SHP77 treated with DMSO at 0.1 percent for 48 hours (cell line): ENCODE measurements at regions not wholly inside any gene's neighbourhood (a gene's known extent, or its start where the extent isn't known, plus 50 kb on each side); places are given as distances from the start of the nearest gene placed in this dataset.

Source experiments
- DNase-seq: peaks from one replicate; lab custom pipeline; 2025; lab: John Stamatoyannopoulos, UW

DNA sequence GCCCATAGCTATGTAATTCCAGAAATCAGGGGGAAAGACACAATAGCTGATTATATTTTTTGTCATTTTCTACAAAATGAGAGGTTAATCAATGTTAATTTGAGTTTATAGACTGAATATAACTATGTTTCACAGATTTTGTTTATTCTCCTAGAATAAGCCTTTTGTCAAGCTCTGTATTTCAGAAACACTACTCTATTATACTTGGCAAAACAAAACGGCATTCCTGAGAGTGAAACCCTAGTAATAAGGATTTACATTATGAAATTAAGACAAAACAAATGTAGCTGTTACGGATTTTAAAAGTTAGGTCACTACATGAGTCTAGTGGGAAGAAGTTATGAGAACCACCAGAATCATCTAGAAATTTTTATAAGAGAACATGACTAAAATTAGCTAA is 334.2 kb downstream of the KLF12 start:
- no peak for DNase-seq

DNA sequence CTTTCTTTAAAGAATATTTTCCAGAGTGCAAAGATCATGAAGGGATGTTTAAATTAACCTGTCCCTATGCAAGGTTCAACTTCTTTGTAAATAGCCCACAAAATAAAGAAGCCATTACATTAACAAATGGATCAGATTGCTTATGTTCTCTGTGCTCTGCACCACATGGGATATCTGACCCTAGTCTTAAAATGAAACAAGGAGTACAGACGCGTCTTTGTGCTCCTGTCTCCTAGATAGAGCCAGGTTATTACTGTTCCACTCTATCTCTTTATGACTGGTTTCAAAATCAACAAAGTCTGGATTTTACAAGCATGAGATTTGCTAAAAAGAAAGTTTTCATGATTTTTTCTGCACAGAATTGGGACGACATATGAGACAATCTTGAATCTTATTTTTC is 339.4 kb downstream of the KLF12 start:
- DNase-seq, result no peak

DNA sequence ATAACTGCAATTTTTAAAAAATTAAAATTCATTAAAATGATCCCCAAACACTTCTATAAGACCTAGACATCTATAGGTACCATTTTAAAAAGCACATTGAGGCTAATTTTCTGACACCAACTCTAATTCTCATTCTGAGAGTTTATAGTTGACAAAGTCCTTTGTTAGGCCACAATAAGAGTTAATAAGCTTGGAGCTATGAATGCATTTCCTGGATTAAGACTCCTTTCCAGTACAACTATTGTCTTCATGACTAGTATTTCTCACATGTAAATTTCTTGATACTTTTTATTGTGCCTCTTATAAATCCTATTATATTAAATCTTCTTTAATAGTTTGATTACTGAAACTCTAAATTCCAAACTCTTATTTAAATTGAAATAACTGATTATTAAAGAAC is 340.8 kb downstream of the KLF12 start:
- DNase-seq, result no peak

DNA sequence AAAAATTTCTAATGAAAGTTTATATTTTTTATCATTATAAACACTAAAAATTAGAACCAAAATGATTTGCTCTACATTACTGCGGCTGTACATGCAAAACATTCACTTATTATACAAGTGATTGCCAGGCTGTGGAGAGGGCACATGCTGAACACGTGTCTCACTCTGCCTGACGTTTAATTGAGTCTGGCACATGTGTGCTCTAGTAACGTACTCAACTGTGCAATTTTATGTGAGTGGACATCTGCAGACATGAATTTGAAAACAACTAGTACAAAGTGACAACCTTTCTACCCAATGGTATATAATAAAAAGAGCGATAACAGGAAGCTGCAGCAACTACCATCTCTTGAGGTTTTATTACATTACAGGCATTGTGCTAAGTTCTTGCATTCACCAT is 341.4 kb downstream of the KLF12 start:
- DNase-seq, result no peak

DNA sequence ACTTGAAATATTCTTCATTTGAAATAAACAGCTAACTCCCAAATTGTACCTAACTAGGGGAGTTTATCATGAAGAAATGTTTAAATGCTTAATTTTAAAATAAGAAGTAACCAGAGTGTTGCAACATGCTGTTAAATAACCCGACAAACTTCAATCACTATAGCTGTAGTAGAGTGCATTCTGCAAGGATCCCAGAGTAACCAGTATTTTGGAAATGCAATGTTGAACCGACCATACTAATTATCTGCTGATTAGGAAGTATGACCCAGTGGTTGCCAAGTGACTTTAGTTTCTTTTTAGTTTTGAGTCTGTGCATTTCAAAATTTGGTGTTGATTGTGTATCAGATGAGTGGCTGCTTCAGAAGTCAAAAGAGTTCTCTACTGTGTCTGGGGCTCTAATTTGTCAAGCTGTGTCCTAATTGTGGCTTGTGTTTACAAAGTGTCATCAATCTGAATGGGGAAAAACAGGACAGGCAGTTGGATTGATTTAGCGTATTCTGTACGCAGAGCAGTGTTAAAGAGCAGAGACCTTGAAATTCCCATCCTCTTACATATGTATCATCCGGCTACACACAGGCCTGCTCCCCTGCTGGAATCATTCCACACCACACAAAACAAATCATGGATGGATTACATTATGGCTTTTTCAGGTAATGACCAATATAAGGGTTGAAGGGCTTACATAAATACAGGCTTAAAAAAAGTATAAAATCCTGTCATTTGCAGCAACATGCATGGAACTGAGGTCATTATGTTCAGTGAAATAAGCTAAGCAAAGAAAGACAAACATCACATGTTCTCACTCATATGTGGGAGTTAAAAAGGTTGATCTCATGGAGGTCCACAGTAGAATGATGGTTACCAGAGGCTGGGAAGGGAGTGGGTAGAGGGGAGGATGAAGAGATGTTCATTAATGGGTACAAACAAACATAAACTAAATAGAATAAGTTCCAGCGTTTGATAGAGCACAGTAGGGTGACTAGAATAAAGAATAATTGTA is 351.5 kb downstream of the KLF12 start:
- DNase-seq, result no peak

DNA sequence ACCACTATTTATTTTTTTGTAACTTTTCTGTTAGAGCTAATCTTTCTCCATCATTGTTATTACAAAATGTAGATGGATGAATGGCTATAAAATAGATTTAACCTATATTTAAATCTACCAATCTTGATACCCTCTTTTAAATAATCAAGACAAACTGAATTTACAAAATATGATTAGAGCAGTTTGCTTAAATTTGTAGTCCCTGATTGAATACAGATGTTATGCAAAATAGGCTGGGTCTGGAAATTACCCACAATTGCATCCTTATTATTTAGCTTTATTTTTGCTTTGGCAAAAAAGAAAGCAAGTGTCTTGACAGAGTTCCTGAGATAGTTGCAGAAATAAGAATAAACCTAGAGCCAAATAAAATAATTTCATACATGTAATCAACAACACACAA is 352.8 kb downstream of the KLF12 start:
- DNase-seq, result no peak

DNA sequence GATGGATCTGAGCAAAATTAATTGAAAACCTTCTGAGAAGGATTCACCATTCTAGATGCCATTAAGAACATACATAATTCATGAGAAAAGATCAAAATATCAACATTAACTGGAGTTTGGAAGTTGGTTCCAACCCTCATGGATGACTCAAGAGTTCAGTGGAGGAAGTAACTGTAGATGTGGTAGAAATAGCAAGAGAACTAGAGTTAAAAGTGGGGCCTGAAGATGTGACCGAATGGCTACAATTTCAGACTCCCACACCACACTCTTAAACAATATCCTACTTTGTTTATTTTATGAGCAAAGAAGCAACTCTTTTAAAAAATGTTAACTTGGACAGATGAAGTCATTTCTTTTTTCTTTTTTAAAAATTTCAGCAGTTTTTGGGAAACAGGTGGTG is 354.3 kb downstream of the KLF12 start:
- DNase-seq, result no peak

DNA sequence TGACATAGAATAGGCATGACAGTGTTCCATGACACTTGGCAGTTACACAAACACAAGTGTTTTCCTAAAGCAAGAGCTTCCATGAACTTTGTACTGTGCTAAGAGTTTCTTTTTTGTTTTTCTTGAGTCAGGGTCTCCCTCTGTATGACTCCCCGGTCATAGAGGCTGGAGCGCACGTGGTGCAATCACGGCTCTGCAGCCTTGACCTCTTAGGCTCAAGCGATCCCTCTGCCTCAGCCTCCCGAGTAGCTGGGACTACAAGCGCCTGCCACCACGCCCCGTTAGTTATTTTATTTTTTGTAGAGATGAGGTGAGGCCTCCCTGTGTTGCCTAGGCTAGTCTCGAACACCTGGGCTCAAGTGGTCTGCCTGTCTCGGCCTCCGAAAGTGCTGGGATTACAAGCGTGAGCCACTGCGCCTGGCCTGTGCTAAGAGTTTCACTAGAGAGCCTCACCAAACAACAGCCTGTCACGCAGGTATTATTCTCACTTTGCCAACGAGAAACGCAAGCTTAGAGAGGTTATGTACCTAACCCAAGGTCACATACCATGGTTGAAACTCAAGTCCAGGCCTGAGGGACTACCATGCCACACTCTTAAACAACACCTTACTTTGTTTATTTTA is 355.9 kb downstream of the KLF12 start:
- DNase-seq, result no peak

DNA sequence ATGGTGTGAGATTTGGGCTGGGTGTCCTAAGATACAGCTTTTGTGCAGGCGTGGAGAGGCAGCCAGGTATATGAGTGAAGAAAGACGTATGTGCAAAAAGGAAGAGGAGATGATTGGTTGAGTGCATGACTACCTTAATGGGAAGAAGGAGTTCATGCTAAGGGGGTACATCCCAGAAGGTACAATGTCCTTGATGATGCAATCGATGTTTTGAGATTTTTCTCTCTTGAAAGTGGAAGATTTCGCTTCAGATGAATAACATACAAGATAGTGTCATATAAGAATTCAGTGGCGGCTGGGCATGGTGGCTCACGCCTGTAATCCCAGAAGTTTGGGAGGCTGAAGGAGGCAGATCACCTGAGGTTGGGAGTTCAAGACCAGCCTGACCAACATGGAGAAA is 357.1 kb downstream of the KLF12 start:
- DNase-seq, result no peak

DNA sequence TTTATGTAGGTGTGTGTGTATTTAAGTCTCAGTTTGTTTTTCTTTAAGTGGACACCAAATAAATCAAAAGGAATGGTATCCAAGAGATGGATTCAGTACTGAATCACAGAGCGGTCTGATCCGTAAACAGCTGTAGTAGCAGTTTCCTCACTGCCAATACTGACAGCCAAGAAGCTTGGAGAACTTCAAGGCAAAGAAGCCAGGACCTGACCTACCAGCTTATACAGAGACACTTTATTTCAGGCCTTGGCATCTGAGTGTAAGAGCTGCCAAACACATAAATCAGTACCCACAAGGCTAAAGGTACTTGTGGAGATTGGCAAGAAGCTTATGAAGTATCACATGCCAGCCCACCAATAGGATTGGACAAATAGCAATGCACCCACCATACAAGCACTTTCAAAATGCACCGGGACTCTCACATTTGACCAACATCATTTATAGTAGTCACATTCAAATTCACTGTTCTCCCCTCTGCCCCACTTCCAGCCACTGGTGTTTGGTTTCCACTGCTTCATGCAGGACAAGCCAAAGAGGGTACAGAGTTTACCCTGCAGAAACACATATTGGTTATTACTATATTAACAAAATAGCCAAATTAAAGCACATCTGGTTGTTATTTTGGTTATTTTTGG is 357.9 kb downstream of the KLF12 start:
- no peak for DNase-seq

DNA sequence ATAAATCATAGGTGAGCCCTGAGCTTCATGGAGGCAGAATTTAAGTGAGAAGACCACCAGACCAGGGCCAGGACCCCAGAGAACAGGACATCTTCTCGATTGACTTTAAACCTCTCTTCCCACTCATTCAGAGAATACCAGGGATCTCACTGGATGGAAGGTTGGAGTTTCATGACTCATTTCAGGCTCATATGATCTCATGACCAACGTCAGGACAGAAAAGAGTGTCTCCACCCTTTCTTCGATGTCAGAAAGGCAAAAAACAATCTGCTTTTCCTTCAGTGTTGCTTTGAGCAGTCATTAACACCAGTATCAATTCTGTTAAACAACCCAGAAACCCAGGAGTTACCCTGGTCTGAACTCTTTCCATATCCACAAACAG is 361.0 kb downstream of the KLF12 start:
- DNase-seq, result no peak

DNA sequence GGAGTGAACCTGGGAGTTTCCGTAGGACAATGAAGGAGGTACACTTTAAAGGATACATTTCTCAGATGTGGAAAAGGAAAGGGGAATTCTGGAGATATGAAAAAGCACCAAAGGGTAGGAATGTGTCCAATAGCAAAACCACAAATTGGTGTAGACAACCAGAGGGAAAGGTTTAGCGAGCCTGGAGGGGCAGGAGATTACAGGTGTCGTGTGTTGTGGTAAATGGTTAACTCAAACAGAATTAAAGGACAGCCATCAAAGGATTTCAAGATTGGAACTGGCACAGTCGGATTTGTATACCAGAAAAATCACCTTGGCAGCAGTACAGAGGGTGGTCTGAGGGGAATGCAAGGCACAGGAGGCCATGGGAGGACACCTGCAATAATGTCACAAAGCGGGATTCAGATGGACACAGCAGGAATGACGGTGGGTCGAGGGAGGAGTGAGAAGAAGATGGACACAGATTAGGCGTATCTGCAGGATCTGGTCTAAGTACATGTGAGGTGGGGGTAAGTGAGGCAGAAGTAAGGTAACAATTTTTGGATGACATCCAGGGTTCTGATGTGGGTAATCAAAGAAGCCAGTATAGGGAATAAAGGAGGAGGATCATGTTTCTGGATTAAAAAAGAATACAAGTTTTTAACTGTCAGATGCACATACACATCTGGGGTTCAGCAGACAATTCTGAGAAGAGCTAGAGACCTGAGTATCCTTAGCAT is 361.6 kb downstream of the KLF12 start:
- DNase-seq, result no peak

DNA sequence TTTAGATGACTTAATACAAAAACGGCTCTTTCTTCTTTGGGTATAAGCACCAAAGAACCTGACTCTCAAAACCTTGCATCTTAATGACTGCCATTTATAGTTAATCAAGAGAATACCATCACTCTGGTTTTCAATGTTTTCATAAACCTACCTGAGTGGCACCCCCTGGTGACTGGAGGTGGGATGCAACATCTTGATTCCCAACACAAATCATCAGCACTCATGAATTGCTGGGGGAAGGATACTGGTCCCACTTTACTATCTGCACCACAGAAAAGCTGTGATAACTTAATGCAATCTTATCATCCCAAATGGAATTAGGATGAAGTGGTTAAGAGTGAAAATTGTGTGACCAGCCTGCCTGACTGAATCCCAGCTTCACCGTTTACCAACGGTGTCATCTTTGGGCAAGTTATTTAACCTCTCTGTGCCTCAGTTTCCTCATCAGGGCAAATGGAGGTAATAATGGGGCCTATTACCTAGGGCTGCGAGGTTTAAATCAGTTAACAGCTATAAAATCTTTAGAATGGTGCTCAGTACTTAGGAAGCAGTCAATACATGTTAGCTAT is 366.4 kb downstream of the KLF12 start:
- no peak for DNase-seq

DNA sequence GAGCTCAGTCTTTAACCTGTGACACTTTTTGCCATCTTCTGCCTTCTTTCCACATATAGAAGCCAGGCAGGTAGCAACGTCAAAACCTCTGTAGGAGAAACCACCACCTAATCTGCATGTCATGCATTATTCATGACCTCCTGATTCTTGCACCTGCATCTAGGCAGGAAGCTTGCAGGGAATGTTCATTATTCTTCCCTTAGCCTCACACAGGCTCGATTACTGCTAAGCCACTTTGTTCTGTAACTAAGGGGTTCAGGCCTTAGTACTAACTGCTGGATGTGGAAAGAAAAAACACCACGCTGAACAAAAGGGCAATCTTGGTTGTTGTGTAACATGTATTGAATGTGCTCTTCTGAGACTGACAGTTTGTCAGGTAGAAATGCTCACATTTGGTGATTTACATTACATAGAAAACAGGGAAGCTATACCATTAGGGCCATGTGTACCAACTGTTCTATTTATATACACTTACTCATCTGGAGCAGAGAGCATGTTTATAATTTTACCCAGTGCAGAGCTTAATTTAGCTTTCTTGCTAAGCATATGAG is 366.9 kb downstream of the KLF12 start:
- no peak for DNase-seq

DNA sequence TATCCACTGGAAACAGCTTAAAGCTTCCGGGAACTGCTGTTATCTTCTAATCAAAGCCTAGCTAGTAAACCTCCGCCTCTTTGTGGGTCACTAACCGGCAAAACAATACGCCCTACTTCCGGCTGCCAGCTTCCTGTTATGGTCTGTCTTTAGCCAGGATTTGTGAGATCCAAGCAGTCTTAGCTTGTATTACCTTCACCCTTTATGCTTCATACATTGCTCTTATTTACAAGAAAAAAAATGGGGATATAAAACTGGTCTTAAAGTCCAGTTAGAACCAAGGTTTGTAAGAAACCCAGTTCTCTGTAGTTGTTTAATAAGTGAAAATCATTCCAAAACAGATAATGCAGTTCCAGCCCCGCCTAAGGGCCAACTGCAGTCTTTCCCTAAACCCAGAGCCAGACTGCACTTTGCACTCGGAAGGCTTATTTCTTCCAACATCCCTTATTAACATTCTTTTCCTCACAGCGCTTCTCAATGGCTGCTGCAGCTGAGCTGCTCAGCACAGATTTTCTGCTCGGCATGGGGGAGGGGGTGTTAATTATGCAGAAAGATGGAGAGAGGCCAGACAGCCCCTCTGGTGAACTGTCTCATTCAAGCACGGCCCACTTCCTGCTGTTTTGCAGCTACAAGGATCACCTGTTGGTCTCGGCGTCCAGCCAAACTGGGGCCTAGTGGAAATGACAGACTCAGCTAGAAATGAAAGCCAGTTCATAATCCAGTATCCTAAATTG is 368.4 kb downstream of the KLF12 start:
- peak; percentile 87 for DNase-seq

DNA sequence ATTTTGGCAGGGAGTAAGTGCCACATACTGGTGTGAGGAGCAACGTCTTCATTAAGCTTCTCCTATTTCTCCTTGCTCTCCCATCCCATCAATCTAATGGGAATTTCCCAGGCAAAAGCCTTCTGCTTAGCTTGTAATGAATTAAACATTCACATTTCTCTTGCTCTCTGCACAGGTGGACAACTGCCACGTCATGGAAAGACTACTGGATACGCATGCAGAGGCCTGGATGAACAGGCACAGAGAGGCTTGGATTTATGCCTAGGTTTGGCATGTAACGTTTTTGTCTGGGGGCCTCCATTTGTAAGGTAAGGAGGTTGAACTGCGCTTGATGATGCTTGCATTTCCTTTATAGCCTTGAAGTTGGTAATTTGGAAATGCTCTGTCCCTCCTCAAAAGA is 374.8 kb downstream of the KLF12 start:
- DNase-seq, result no peak

DNA sequence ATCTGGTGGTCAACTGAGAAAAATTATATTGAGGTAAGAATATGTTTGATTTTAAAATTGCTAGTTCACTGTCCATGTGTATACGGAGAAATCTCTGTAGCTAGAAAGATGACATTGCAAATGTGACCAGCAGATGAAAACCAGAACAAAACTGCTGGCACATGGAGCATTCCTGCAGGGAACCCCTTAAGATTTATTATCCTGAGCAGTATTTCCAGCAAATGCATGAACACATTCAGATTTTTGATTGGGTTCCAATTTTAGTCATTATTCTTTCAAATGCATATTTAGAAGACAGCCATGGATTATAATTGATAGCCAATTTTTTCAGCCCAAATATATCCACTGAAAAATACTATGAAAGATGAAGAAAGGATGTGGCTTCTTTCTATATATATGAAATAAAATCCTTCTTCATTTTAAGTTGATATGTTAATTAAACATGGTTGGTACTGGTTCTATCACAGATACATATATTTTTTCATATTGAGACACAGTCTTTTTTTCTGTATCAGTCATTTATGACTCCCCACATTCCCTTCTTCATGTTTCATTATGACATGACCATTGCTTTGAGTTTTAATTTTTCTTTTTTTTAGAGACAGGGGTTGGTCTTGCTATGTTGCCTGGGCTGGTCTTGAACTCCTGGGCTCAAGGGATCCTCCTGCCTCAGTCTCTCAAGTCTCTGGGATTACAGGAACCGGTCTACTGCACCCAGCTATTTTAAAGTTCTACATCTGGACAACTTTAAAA is 376.5 kb downstream of the KLF12 start:
- DNase-seq, result no peak

DNA sequence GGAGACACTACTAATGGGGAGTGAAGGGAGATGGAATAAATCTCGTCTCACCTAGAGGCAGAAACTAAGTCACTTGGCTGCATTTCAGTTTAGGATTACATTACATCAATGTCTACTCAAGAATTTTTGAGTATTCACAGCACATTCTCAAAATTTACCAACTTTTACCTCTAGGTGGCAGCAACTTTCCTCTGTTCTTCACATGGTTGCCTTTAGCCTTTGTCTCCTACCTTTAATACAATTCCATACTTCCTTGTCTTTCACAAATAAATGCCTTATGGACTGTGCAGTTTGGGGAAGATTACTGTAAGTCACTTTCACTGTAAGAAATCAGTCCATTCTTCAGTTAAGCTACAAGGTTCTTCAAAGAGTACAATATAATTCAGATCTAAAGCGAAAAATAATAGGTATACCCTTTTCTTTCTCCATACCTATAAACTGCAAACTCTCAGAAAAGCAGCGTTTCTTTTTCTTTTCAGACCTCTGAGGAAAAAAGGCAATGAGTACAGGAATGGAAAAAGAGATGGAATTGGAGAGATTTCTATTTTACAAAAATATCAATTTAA is 379.4 kb downstream of the KLF12 start:
- peak; percentile 24 for DNase-seq

DNA sequence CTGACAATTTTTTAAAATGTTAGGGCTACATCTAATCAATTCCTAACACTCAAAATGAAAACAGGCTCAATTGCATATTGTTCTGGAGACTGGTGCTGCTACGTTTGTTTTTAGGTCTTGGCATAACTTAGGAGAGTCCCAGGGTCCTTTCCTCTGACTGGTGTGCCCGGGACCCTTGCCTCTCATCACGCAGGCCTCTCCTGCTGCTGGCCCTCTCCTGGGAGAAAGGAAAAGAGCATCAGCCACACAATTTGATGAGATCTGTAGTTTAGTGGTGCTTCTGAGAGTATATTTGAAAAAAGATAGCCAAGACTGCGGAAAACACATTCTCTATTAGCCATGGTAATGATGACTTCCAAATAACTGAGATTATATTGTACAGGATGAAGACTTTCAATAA is 380.0 kb downstream of the KLF12 start:
- DNase-seq, result no peak

DNA sequence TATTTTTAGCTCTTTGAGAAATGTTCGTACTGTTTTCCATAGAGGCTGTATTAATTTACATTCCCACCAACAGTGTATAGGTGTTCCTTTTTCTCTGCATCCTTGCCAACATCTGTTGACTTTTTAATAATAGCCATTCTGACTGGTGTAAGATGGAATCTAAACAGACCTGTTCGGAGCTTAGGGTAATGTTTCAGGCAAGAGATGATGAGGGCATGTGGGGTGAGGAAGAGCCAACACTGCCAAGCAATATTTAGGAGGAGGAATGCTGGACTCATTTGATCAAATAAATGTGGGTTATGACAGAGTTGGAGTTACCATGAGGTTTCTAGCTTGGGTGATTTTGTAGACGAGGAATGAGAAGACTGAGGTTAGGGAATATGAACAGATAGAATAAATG is 382.9 kb downstream of the KLF12 start:
- no peak for DNase-seq
